ENCODE measurements at regions not wholly inside any gene's neighbourhood (a gene's known extent, or its start where the extent isn't known, plus 50 kb on each side); places are given as distances from the start of the nearest gene placed in this dataset.

DNA sequence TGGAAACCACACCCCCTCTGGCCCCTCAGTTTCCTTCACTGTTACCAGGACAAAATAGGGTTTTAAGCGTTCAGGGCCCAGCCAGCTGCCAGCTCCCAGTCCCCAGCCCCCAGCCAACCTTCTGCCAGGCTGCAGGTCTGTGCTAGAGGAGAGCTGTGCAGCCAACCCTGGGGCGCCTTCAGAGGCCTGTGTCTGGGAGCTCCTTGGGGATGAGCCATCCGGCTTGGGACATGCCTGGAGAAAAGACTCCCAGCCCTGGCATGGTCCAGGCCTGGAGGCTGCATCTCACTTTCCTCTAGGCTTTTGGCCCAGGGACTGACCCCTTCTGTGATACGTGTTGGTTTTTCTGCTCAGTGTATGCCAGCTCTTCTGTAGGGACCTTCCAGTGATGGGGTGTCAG, 487.6 kb upstream of the MGMT start:
- no peak overlapping the region for H3K4me3 ChIP-seq
- no peak overlapping the region for H3K27ac ChIP-seq
- intact Hi-C loops (cut with DNase I) = no loop called here
- H3K27me3 ChIP-seq = no peaks in the 10 kb centered on the region
- ATAC-seq (peak in 1 of 4 donors; percentile 7), DNase-seq (no peak)
- TF ChIP-seq, protein P1, sequence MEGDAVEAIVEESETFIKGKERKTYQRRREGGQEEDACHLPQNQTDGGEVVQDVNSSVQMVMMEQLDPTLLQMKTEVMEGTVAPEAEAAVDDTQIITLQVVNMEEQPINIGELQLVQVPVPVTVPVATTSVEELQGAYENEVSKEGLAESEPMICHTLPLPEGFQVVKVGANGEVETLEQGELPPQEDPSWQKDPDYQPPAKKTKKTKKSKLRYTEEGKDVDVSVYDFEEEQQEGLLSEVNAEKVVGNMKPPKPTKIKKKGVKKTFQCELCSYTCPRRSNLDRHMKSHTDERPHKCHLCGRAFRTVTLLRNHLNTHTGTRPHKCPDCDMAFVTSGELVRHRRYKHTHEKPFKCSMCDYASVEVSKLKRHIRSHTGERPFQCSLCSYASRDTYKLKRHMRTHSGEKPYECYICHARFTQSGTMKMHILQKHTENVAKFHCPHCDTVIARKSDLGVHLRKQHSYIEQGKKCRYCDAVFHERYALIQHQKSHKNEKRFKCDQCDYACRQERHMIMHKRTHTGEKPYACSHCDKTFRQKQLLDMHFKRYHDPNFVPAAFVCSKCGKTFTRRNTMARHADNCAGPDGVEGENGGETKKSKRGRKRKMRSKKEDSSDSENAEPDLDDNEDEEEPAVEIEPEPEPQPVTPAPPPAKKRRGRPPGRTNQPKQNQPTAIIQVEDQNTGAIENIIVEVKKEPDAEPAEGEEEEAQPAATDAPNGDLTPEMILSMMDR (IDR thresholded peaks at IDR 0.05) = no peak
- TF ChIP-seq POLR2A (IDR thresholded peaks at IDR 0.05) = no peak
- 83% methylated on average over 1 of the region's 4 CpGs for WGBS (ENCODE audit: insufficient coverage, low coverage, low lambda C conversion rate, missing lambda C conversion rate)
- no peaks in the 10 kb centered on the region for H3K4me1 ChIP-seq
- no peaks in the 10 kb centered on the region for H3K9me3 ChIP-seq
- H3K36me3 ChIP-seq = no peaks in the 10 kb centered on the region

DNA sequence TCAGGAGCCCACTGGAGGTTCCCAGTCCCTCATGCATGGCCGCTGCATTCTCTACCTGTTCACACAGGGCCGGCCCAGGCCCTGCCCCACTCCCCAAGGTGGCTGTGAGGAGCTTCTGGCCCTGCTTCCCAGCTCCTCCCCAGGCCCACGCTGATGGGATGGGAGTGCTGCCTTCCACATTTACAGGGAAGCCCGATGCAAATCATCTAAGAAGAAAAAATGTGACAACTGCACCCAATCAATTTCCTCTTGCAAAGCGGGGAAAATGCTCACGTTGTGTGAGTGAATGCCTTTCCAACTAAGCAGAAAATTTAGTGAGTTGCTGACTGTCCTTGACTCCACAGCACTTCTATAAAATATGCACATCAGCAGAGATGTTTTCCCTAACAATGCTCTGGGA, 485.8 kb upstream of the MGMT start:
- no peaks in the 10 kb centered on the region for H3K36me3 ChIP-seq
- no peaks in the 10 kb centered on the region for H3K27me3 ChIP-seq
- no peaks in the 10 kb centered on the region for H3K4me1 ChIP-seq
- no peak overlapping the region for H3K4me3 ChIP-seq
- no peak for ATAC-seq
- DNase-seq = no peak
- H3K9me3 ChIP-seq = no peaks in the 10 kb centered on the region
- H3K27ac ChIP-seq = no peak overlapping the region
- intact Hi-C loops (cut with DNase I) = no loop called here
- TF ChIP-seq, protein P1 (IDR thresholded peaks at IDR 0.05) = no peak
- TF ChIP-seq POLR2A (IDR thresholded peaks at IDR 0.05) = no peak
- WGBS (ENCODE audit: insufficient coverage, low coverage, low lambda C conversion rate, missing lambda C conversion rate) = 31% methylated on average over 3 of the region's 6 CpGs

DNA sequence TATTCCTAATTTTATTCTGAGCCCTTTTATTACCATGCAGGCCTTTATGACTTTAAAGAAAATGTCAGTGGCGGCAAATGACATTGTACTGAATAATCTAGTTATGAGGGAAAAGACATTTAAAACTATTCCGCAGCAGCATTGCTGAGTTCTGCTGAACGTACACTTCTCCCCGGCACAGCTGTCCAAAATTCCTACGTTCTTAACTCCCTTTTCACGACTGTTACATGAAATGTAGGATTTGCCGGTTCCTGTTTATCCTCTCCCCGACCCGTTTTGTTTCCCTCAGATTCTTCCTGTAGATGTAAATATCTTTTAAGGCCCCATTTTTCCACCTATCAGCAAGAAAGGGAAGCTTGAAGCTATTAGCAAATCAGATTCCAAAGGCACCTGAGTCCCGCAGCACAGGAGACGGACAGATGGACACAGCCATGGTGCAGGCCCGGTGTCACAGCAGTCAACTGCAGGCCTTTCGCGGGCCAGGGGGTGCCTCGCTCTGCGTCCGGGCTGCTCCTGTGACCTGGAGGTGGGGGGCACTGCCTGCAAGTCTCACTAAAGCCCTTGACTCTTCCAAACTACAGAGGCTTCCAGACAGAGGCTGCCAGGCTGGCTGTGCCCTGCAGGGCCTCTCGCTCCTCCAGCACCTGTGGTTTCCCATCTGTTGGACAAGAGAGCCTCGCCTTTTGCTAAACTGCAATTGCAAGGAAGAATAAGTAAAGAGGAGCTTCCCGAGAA, 485.0 kb upstream of the MGMT start:
- no peaks in the 10 kb centered on the region for H3K9me3 ChIP-seq
- no peaks in the 10 kb centered on the region for H3K4me1 ChIP-seq
- WGBS (ENCODE audit: insufficient coverage, low coverage, low lambda C conversion rate, missing lambda C conversion rate) = 62% methylated on average over 10 of the region's 20 CpGs
- no peak for ATAC-seq
- no peak overlapping the region for H3K4me3 ChIP-seq
- no peaks in the 10 kb centered on the region for H3K36me3 ChIP-seq
- no peak overlapping the region for H3K27ac ChIP-seq
- H3K27me3 ChIP-seq = no peaks in the 10 kb centered on the region
- intact Hi-C loops (cut with DNase I) = no loop called here
- TF ChIP-seq, protein P1 (IDR thresholded peaks at IDR 0.05) = no peak
- TF ChIP-seq POLR2A (IDR thresholded peaks at IDR 0.05) = no peak
- no peak for DNase-seq

DNA sequence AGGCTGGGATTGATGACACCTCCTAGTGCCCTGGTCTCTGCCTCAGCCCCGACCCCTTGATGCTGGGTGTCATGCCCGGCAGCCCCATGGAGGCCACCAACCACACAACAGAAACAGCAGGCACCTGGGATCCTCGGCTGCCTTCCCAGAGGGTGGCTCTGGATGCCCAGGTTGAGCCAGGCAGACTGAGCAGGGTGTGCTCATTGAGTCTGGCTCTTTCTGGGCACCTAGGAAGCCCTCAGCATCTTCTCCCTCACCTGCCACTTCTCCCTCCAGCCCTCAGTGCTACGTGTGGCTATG, 484.5 kb upstream of the MGMT start:
- DNase-seq (no peak), ATAC-seq (no peak)
- no CpG with 5 or more reads among the region's 4 CpGs for WGBS (ENCODE audit: insufficient coverage, low coverage, low lambda C conversion rate, missing lambda C conversion rate)
- Histone ChIP-seq H3K27me3 (no peaks in the 10 kb centered on the region), H3K4me1 (no peaks in the 10 kb centered on the region), H3K27ac (no peak overlapping the region), H3K4me3 (no peak overlapping the region), H3K9me3 (no peaks in the 10 kb centered on the region), H3K36me3 (no peaks in the 10 kb centered on the region)
- intact Hi-C loops (cut with DNase I) = no loop called here
- TF ChIP-seq, protein P1 (IDR thresholded peaks at IDR 0.05) = no peak
- no peak for TF ChIP-seq POLR2A (IDR thresholded peaks at IDR 0.05)

DNA sequence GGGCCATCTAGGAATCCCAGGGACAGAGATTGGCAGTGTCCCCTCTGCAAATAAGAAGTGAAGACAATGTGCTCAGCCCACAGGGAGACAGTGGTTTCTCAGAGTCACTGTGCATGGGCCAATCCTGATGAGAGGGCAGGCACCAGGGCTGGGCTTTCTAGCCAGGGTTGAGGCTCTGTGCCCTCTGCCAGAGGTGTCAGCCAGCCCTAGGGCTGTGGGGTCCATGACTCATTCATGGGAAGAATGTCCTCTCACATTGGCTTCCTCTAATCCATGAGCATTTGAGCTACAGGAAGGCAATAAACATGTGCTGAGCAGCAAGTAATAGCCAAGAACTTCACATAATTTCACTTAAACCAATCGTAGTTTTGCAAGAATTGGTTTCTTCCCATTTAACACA, 482.0 kb upstream of the MGMT start:
- no peak for ATAC-seq
- TF ChIP-seq POLR2A (IDR thresholded peaks at IDR 0.05) = no peak
- TF ChIP-seq, protein P1 (IDR thresholded peaks at IDR 0.05) = no peak
- no peak overlapping the region for H3K27ac ChIP-seq
- no peaks in the 10 kb centered on the region for H3K4me1 ChIP-seq
- no peaks in the 10 kb centered on the region for H3K9me3 ChIP-seq
- DNase-seq = no peak
- no peaks in the 10 kb centered on the region for H3K27me3 ChIP-seq
- WGBS (ENCODE audit: insufficient coverage, low coverage, low lambda C conversion rate, missing lambda C conversion rate) = 25% methylated on average over 1 of the region's 1 CpG
- H3K36me3 ChIP-seq = no peaks in the 10 kb centered on the region
- no peak overlapping the region for H3K4me3 ChIP-seq
- intact Hi-C loops (cut with DNase I) = no loop called here
